SH-SY5Y (cell line): ENCODE measurements at regions not wholly inside any gene's neighbourhood (a gene's known extent, or its start where the extent isn't known, plus 50 kb on each side); places are given as distances from the start of the nearest gene placed in this dataset.

Source experiments
- GATA2 ChIP-seq: IDR thresholded peaks from 2 replicates; pipeline ENCODE4 v1.6.1; 2011; ENCODE audit warnings: mild to moderate bottlenecking, low read depth, low read length
- GATA3 ChIP-seq: IDR thresholded peaks from 2 replicates; pipeline ENCODE4 v1.6.1; 2011; ENCODE audit warnings: low read depth, mild to moderate bottlenecking, low read length, moderate library complexity

- no peak for TF ChIP-seq GATA2
- no peak for TF ChIP-seq GATA3
These were observed 559.9 kb downstream of the TLE4 start for GRCh38 chr9:80131627-80132026.

- TF ChIP-seq GATA2 (no peak), GATA3 (no peak)
These were observed 556.2 kb downstream of the TLE4 start for GRCh38 chr9:80127920-80128319.

GRCh38 chr9:80125731-80126264, 554.0 kb downstream of the TLE4 start:
- no peak for TF ChIP-seq GATA2
- TF ChIP-seq GATA3, result no peak

- TF ChIP-seq GATA2, result no peak
- TF ChIP-seq GATA3, result no peak
These were observed 545.3 kb downstream of the TLE4 start for GRCh38 chr9:80117031-80117430.

GRCh38 chr9:80114241-80114640, 542.5 kb downstream of the TLE4 start:
- no peak for TF ChIP-seq GATA2
- no peak for TF ChIP-seq GATA3

- TF ChIP-seq GATA2 (no peak), GATA3 (no peak)
These were observed 536.3 kb downstream of the TLE4 start for GRCh38 chr9:80107931-80108660.

GRCh38 chr9:80097476-80097875, 525.7 kb downstream of the TLE4 start:
- TF ChIP-seq GATA2 (no peak), GATA3 (no peak)

- TF ChIP-seq GATA2, result no peak
- TF ChIP-seq GATA3, result no peak
These were observed 522.5 kb downstream of the TLE4 start for GRCh38 chr9:80094176-80094771.

GRCh38 chr9:80093695-80094094, 521.9 kb downstream of the TLE4 start:
- TF ChIP-seq GATA3 (no peak), GATA2 (no peak)

GRCh38 chr9:80091526-80091925, 519.8 kb downstream of the TLE4 start:
- TF ChIP-seq GATA2, result no peak
- TF ChIP-seq GATA3, result no peak

- TF ChIP-seq GATA3, result no peak
- no peak for TF ChIP-seq GATA2
These were observed 518.6 kb downstream of the TLE4 start for GRCh38 chr9:80090317-80090716.

- TF ChIP-seq GATA2, result no peak
- no peak for TF ChIP-seq GATA3
These were observed 515.1 kb downstream of the TLE4 start for GRCh38 chr9:80086822-80087345.

GRCh38 chr9:80086386-80086785, 514.6 kb downstream of the TLE4 start:
- TF ChIP-seq GATA3 (no peak), GATA2 (no peak)

- TF ChIP-seq GATA2 (no peak), GATA3 (no peak)
These were observed 513.9 kb downstream of the TLE4 start for GRCh38 chr9:80085668-80086067.

GRCh38 chr9:80082213-80082612, 510.4 kb downstream of the TLE4 start:
- TF ChIP-seq GATA2 (no peak), GATA3 (no peak)
